NCI-H2196 (cell line): ENCODE measurements at regions not wholly inside any gene's neighbourhood (a gene's known extent, or its start where the extent isn't known, plus 50 kb on each side); places are given as distances from the start of the nearest gene placed in this dataset.
A peak's percentile ranks its signal among the peaks of the same experiment; 100 is the strongest.

ENCODE experiments used
- DNase-seq: peaks from one replicate; lab custom pipeline; 2025; ENCODE audit not compliant: unreplicated experiment; lab: John Stamatoyannopoulos, UW

- no peak for DNase-seq
Observed at GRCh38 chr1:48164571-48164970, 57.9 kb upstream of the SLC5A9 start.

- no peak for DNase-seq
Observed at GRCh38 chr1:48160486-48161132, 61.9 kb upstream of the SLC5A9 start.

DNA sequence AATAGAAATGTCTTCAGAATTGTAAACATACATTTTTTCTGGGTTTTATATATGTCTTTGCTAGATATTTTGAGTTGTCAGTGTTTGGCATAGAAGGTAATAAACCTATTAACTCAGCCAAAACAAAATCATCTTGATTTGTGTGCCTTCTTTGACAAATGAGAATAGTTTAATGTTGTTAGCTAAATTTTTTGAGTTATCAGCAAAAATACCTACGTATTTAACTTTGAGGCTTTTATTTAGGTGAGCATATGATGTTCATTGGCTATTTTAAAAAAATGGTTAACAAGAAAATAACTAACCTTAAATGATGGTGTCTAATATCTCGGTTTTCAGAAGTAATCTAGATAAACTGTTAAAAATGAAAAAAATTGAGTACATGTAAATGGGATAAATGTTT is 83.2 kb upstream of the SLC5A9 start:
- no peak for DNase-seq

DNA sequence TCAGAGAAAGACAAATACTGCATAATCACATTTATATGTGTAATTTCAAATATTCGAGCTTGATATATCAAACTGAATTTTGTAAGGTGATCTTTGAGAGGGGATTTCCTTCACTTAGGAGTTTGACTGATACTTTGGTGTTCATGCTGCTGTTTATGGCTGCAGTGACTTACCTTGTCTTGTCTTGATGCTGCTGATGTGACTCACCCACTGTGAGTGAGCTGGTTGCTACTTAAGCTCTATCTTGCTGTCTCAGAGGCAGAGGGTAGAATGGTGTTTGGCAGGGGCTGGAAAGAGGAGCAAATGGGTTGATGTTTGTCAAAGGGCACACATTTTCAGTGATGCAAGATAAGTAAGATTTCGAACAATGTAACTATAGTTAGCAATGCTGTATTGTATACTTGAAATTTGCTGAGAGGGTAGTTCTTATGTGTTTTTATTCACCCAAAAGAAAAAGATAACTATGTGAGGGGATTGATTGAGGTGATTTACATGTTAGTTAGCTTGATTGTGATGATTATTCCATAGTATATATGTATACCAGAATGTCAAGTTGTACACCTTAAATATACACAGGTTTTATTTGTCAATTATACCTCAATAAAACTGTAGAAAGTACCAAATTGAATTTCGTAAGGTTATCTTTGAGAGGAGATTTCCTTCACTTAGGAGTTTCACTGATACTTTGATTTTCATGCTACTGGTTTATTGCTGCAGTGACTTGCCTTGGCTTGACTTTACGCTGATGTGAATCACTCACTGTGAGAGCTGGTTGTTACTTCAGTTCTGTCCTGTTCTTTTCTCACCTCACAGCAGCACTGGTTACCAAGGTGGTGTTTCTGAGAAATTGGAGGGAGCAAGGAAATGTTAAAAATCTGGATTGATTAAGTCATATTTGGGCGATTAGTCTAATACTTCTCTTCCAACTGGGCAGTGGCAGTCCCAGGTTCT is 94.5 kb upstream of the SLC5A9 start:
- no peak for DNase-seq

DNA sequence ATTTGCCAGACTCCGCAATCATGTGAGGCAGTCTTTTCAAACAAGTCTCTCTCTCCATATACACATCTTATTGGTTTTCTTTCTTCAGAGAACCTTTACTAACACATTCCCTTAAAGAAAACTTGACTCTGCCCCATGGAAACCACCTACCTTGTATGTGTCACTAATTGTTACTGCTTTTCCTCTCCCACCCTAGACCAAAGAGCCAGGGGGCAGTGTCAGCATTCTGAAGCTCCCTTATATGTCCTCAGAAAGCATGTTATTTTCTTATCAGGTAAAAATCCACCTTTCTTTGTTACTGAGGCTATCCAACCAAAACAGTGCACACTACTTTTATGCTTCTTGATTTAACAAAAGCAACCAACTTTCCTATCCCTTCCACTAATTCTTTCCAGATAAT is 98.9 kb upstream of the SLC5A9 start:
- DNase-seq: no peak

- DNase-seq: no peak
Observed at GRCh38 chr1:48121955-48122354, 100.6 kb upstream of the SLC5A9 start.

GRCh38 chr1:48120621-48121020 is 101.9 kb upstream of the SLC5A9 start:
- no peak for DNase-seq

DNA sequence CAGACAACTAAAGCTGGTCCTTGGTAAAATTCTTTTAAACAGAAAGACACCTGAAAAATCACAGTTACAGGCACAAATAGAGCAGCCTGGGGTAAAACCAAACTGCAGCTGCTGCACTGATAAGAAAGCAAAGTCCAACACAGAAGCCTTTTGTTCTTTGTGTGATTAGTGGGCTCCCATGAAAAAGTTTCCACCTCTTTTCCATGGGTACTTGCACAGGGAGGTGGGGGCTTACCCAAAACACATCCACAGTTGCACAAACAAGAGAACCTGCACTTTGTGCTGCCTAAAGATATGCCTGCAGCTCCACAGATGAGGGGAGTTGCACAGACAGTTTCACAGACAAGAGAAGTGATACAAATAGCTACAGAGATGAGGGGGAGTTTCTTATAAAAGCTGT is 106.7 kb upstream of the SLC5A9 start:
- no peak for DNase-seq

DNA sequence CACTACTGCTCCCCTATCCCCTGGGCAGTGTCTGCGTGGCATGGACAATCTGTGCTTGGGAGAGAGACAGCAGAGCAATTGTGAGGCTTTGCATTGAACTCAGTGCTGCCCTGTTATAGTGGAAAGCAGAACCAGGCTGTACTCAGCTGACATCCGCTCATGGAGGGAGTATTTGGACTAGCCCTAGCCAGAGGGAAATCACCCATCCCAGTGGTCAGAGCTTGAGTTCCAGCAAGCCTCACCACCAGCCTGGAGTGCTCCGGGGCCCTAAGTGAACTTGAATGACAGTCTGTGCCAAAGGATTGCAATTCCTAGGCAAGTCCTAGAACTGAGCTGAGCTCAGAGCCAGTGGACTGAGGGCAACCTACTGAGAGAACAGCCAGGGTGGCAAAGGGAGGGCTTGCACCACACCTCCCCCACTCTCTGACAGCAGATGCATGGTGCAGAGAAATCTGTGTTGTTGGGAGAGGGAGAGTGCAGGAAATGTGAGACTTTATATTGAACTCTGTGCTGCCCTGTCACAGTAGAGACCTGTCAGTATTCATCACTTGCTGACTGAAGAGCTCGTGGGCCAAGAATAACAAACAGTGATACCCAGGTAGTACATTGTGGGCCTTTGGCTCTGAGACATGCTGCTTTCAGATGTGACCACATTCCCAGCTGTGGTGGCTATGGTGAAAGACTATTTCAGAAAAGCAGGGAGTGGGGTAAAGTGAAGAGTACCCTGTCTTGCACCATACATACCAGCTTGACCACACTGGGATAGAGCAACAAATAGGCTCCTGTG is 107.7 kb upstream of the SLC5A9 start:
- no peak for DNase-seq

DNA sequence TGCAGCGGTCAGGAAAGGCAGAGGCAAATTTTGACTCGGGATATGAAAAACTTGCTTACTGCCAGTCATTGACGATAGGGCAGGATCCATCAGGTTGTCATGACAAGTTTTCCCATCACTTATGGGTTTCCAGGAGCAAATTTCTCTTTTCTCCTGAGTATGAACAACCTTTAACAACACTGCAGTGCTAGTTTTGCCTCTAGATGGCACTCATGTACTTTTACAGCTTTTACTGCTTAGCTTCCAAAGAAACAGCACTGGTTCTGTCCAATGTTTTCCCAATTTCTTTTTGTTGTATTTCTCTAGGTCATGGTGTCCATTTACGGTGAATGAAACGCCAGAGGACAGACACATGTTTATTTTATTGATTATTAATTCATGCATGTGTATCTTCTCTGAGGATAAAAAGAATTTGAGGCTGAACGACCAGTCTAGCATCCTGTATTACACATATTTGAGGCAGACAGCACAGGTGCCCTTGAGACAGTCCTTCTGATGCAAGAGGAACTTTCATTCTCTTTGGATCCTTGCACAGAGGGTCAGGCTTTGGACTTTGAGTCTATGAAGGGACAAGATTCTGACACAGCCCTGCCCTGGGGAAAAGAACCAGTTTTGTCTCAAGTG is 112.3 kb upstream of the TRABD2B start:
- DNase-seq: peak; percentile 73

GRCh38 chr1:48107516-48107915 is 110.3 kb upstream of the TRABD2B start:
- DNase-seq: no peak

GRCh38 chr1:48106049-48106448 is 108.9 kb upstream of the TRABD2B start:
- no peak for DNase-seq

DNA sequence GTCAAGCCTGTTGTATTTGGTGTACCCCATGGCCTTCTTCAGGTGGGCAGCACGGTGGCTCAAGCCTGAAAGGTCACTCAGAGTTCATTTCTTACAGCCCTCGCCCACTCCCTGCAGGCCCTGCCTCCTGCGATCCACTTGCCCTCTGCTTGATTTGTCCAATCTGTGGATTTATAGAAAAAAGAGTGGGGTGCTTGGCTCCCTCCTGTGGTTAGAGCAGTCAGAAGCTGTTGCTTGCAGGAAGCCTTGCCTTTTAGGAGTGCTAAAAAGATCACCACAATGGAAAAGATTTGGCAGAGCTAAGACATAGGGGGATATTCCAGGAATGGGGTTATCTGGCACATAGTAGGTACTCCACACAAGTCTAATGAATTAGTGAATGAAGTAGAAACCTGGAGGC is 108.0 kb upstream of the TRABD2B start:
- DNase-seq: no peak

GRCh38 chr1:48103495-48103894 is 106.3 kb upstream of the TRABD2B start:
- DNase-seq: no peak

GRCh38 chr1:48102766-48103165 is 105.6 kb upstream of the TRABD2B start:
- DNase-seq: no peak

DNA sequence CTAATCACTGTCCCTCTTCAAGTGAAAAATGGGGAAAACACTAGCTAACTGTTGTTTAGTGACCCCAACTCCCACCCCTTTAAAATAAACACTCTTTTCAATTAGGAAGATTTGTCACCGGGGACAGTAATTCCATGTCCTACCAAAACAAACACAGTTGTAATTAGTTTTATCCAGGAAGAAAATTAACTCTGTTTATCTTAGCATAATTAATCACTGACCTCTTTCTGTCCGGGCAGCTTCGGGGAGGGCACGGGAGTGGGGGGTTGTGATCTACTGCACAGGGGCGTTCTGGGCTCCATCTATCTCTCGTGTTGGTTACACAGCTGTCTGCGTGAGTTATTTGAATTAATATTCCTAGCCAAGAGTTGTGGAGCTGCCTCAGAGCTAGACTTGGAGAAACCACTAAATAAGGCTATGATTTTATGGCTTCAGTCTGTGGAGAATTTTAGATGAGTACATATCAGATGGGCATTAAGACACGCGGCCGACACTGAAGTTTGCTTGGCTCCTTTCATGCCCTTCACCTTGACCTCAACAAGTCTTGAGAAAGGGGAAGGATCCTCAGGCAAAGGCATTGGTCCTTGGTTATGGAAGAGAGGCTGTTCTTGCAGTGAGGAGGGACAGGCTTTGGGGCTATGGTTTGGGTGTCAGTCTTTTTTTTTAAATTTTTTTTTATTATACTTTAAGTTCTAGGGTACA is 102.0 kb upstream of the TRABD2B start:
- DNase-seq: no peak

DNA sequence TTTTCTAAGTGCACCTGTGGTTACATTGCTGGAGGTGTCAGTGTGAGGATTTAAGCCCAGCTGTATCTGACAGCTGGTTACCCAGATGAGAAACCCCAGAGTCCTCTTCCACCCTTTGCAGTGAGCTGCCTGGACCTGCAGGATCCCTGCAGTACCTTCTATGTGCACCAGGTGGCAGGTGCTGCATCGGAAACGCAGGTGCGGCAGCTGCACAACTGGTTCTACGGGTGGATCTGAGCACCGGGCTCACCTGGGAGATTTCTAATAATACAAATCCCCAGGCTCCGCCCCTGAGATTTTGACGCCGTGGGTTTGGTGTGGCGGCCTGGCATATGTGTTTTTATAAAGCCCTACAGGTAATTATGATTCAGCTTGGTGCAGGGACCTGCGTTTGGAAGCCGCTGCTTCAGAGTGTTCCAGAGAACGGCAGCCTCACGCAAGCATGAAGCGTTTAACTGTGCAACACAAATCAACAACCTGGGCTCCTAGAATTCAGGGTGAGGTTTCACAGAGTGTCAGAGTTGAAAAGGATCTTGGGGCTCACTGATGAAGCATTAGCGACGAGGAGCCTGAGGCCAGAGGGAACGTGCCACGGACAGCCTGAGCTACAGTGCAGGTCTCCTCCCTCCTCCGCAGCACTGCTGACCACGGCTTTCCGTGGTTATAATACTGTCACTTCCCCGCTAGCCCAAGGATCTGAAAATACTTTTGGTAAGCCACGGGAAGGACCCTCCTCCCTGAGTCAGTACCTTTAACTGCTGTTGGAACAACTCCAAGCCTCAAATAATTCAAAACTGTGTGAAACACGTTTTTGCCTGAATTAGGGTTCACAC is 96.7 kb upstream of the TRABD2B start:
- peak; percentile 84 for DNase-seq

DNA sequence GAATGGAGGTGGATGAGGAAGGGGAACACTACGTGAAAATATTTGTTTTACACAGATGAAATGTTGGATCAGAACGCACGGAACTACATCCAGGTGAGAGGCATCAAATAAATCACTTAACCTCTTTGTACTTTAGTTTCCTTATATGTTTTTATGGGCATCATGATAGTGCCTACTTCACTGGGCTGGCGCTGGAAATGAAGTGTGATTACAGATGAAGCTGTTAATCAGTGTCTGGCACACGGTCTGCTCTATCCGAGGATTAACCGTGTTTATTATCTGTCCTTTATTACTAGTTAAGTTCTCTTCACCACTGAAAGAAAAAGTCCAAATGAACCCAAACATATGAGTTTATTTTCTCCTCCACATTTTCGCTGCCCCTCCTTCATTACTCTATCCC is 96.0 kb upstream of the TRABD2B start:
- DNase-seq: no peak

DNA sequence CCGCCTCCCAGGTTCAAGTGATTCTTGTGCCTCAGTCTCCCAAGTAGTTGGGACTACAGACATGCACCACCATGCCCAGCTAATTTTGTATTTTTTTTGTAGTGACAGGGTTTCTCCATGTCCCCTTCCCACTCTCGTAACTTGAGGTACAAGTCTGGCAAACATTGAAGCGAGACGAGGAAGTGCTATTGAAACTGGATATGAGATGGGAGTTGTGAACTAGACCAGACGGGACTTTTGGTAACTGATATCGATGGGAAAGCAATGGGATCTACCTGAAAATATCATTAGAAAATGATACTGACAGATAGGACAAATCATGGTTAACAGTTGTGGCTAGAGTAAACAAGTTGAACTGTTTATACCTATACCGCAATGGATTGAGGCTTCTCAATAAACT is 95.2 kb upstream of the TRABD2B start:
- DNase-seq: no peak
